ENCODE measurements at regions not wholly inside any gene's neighbourhood (a gene's known extent, or its start where the extent isn't known, plus 50 kb on each side); places are given as distances from the start of the nearest gene placed in this dataset.
"Not testable (repeated sequence)": the region's sequence is repeated elsewhere in the genome, so short reads cannot be mapped to it uniquely, and the experiment has no call there.

GRCh38 chr13:103625194-103625593, 559.0 kb upstream of the SLC10A2 start:
- no peak for DNase-seq

DNA sequence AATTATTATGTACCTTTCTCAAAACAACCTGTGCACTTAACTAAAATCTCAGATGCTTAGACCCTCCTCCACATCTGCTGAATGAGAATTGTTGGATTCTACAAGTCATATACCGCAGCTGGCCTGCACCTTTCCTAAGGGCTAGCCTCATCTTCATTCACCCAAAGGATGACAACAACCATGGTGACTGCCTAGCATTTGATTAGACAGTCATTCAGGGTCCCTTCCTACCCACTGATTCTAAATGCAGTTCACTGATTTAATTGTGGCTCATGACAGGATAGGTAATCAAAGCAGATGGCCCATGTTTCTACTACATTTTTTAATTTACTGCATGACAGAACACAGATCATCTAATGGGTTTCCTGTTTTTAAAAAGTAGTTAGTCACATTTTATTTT, 551.9 kb upstream of the SLC10A2 start:
- no peak for DNase-seq

- DNase-seq = no peak
Observed at GRCh38 chr13:103615771-103616170, 549.6 kb upstream of the SLC10A2 start.

- no peak for DNase-seq
Observed at GRCh38 chr13:103614761-103615160, 548.5 kb upstream of the SLC10A2 start.

DNA sequence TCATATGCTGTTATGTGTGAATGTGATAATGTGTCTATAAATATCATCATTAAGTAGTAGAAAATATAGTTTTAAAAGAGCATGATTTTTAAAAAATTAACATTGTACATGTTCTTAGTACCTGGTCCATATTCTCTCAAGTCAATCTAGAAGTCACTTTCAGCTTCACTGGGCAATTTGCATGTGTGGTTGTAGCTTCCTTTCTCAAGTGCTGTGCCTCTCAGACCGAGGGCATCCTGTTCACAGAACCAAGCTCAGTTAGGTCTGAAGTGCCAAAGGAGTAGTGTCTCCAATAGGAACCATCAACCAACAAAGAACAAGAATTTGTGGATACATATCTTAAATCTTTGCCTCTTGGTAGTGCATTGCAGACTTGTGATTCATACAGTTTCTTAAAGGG, 541.8 kb upstream of the SLC10A2 start:
- no peak for DNase-seq

DNA sequence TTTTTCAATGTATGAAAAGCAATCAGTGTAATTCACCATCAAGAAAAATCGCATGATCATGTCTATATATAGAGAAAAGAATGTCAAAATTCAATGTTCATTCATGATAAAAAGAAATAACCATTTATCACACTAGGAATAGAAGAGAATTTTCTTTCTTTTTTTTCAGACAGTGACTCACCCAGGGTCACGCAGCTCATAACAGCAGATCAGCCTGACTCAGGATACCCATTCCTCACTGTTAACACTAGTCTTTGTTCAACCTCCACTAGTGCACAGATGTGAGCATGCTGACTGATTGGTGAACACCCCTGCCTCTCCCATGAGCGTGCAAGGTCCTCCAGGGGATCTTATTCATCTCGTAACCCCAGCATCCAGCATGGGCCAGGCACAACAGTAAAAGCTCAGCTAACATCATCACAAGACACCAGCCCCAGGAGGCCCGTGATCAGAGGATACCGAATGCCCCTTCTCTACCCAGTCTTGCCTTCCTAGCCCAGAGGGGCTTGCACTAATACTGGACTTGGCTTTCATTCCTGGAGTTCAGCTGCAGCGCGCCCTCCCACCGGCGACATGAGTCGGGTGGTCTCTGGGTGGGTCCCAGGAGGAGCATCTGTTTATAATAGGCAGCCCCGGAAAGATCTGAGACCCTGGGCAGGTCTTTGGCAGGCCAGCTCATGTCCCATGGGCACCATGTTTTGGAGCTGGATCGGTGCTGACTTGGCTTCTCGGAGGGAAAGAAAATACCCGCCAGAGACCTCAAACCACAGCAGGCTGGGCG, 539.5 kb upstream of the SLC10A2 start:
- DNase-seq = no peak

GRCh38 chr13:103599870-103600269, 533.7 kb upstream of the SLC10A2 start:
- not testable (repeated sequence) for DNase-seq

DNA sequence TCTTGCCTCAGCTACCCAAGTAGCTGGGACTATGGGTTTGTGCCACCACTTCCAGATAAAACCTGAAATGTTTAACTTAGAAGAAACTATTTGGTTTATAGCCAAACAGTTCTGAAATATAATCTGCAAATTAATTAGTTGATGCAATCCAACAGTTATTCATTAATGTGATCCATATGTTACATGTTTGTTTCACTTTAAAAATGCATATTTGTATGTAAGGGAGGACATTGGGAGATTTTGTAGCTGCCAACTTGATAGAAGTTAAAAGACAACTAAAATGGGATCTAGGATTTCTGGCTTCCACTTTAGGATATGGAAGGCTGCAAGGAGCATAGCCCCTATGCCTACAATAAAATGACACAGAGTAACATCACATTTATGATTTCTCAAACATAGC, 532.5 kb upstream of the SLC10A2 start:
- DNase-seq = no peak

DNA sequence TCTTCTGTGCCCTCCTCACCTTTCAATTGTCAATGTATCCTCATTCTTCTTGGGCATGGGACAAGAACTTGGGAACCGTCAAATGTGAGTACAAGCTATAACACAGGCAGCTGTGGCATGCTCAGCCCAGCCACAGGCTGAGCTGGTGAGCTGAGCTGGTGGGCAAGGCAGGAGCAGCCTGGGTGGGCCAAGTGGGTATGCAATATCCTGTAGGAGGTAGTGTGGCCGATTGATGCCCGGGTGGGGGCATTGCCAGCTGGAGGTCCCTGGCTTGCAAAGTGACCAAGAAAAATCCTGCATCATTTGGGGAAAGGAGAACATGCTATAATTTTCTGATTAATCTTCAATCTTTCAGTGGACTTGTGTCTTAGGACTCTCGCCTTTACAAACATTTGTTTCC, 507.2 kb upstream of the SLC10A2 start:
- no peak for DNase-seq

GRCh38 chr13:103568314-103568713, 502.1 kb upstream of the SLC10A2 start:
- no peak for DNase-seq

- no peak for DNase-seq
Observed at GRCh38 chr13:103557878-103558277, 491.7 kb upstream of the SLC10A2 start.

GRCh38 chr13:103556681-103557080, 490.5 kb upstream of the SLC10A2 start:
- DNase-seq = no peak

DNA sequence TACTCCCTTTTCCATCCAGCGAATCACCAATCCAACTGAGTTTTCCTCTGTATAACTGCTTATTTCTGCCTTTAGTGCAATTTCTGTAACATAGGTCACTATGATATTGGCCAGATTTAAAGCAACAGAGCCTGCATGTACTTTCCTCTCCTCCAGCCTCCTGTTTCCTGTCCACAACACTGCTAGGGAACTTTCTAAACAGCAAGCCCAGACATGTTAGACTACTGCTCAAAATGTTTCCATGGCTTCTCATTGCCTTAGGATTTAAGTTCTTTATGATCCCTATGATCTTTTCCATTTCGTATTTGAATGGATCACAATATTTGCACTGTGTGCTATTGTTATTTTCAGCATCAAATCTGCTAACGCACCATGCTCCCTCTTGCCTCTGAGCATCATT, 481.7 kb upstream of the SLC10A2 start:
- DNase-seq = no peak

DNA sequence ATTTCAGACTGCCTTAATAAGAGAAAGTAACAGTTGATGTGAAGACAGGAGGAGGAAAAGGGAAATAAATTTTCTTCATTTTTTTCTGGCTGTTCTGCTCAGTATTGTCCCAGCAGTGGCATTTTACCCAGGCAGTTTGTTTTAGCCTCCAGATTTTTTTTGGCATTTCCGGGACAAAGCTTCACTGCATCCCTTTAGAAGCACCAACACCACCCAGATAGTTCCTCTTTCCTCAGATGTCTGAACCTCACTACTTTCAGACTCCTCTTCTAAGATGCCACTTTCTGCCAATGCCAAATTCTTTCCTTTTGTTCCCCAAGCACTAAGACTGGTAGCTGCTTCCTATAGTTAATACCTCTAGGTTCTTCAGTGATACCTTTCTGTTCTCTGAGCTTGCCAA, 480.1 kb upstream of the SLC10A2 start:
- no peak for DNase-seq

GRCh38 chr13:103542648-103543047, 476.4 kb upstream of the SLC10A2 start:
- DNase-seq = no peak

GRCh38 chr13:103540382-103540765, 474.2 kb upstream of the SLC10A2 start:
- no peak for DNase-seq

- DNase-seq = no peak
Observed at GRCh38 chr13:103539721-103540381, 473.6 kb upstream of the SLC10A2 start.

DNA sequence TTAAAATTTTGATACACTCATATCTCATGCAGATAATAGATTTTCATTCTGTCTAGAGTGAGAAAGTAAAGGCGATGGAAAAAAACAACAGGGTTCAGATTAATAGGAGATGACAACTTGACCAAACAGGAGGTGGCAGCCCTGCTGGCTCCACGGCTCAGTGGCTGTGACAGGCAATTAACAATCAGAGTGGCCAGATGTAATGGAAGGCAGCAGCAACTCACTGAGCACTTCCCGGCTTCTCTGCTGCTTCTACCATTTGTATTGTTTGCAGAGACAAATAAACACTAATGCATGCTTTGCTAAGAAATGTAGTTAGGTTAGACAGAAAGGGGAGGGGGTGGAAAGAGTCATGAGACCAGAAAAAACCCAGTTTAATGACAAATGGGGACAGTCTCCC, 473.0 kb upstream of the SLC10A2 start:
- peak; percentile 79 for DNase-seq

GRCh38 chr13:103537616-103538015, 471.4 kb upstream of the SLC10A2 start:
- no peak for DNase-seq

- DNase-seq = no peak
Observed at GRCh38 chr13:103531278-103531677, 465.1 kb upstream of the SLC10A2 start.

- no peak for DNase-seq
Observed at GRCh38 chr13:103528437-103528836, 462.2 kb upstream of the SLC10A2 start.

DNA sequence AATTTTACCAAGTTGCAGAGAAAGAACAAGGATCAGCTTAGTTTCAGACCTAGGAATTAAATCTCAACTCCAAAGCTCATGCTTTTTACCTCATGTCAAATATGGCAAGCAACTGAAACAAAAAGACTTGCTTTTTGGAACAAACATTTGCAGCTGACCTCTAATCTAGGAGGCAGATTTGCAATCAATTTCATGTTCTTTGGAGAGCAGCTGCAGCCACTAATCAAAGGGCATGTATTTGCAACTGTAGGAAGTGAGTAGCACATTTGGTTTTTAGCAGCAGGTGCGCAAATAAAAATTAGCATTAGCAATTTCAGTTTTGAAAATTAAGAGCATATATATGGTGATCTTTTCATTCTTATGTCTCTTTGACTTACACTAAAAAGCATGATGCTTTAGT, 459.3 kb upstream of the SLC10A2 start:
- DNase-seq = peak; percentile 58

DNA sequence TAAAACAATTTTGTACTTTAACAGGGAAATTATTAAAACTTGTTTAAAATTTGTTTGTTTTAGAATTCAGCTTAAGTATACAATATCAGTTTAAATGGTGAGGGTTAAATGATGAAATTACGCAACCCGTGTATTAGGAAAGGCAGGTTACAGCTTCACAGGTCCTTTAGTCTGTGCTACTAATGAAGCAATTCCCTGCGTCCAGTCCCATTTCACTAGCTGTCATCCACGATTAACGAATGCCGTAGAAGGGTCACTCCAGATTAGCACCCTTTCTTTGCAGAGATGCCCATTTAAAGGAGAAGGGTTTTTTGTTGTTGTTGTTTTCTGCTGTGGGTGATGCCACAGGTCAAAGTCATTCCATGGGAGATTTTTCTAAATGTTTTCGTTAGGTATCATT, 457.6 kb upstream of the SLC10A2 start:
- DNase-seq = no peak

- no peak for DNase-seq
Observed at GRCh38 chr13:103521532-103521931, 455.3 kb upstream of the SLC10A2 start.

DNA sequence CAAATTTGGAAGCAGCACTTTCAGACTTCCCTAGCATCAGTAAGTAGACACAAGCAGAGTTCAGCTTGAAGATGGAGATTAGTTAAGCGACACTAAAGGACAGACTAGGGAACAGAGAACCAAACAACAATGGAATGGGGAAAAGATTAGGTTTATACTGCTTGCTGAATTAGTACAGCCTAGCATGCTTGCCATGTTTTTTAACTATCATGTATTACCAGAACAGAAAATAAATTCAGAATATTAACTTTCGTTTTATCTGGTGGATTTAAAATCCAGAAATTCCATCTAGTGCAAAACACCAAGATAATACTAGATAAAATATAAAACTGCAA, 451.5 kb upstream of the SLC10A2 start:
- DNase-seq = no peak
